ENCODE measurements at regions not wholly inside any gene's neighbourhood (a gene's known extent, or its start where the extent isn't known, plus 50 kb on each side); places are given as distances from the start of the nearest gene placed in this dataset.
A peak's percentile ranks its signal among the peaks of the same experiment; 100 is the strongest.

GRCh38 chr5:135269931-135270421, 129.1 kb downstream of the MACROH2A1 start:
- ChIA-PET POLR2A (interaction anchor here (1.0 kb wide), 1 partner anchor 29 kb away, joined by 3 read pairs; no protein-coding TSS in a partner anchor), CTCF (no interaction called here)
- no peak for TF ChIP-seq FOXA1 (IDR thresholded peaks at IDR 0.05)
- no peak for TF ChIP-seq NFRKB (IDR thresholded peaks at IDR 0.05)
- no peak for TF ChIP-seq CTBP1 (IDR thresholded peaks at IDR 0.05; ENCODE audit: borderline replicate concordance)
- TF ChIP-seq FOXM1 (IDR thresholded peaks at IDR 0.05; ENCODE audit: borderline replicate concordance): no peak
- TF ChIP-seq ZNF384 (IDR thresholded peaks at IDR 0.05): no peak
- TF ChIP-seq SUZ12 (IDR thresholded peaks at IDR 0.05): no peak
- no peak for TF ChIP-seq SP1 (IDR thresholded peaks at IDR 0.05)
- TF ChIP-seq L3MBTL2 (conservative IDR thresholded peaks at IDR 0.05): no peak
- TF ChIP-seq LEF1 (IDR thresholded peaks at IDR 0.05; ENCODE audit: borderline replicate concordance): no peak
- TF ChIP-seq HDGF (IDR thresholded peaks at IDR 0.05; ENCODE audit: borderline replicate concordance): no peak
- peak; percentile 57 for DNase-seq (ENCODE audit: extremely low spot score)

GRCh38 chr5:135269199-135269598, 129.8 kb downstream of the MACROH2A1 start:
- CTCF ChIA-PET: no interaction called here
- POLR2A ChIA-PET: no interaction called here

GRCh38 chr5:135266975-135267374, 132.1 kb downstream of the MACROH2A1 start:
- CTCF ChIA-PET: no interaction called here
- no peak for TF ChIP-seq PKNOX1 (IDR thresholded peaks at IDR 0.05)
- no peak for TF ChIP-seq SP1 (IDR thresholded peaks at IDR 0.05)
- no peak for TF ChIP-seq ZNF384 (IDR thresholded peaks at IDR 0.05)
- no peak for TF ChIP-seq ELF4 (IDR thresholded peaks at IDR 0.05)
- TF ChIP-seq TARDBP (IDR thresholded peaks at IDR 0.05): no peak
- TF ChIP-seq NFRKB (IDR thresholded peaks at IDR 0.05): no peak
- no peak for TF ChIP-seq ARNT (IDR thresholded peaks at IDR 0.05)
- TF ChIP-seq CTBP1 (IDR thresholded peaks at IDR 0.05; ENCODE audit: borderline replicate concordance): no peak
- TF ChIP-seq FOXM1 (IDR thresholded peaks at IDR 0.05; ENCODE audit: borderline replicate concordance): no peak
- TF ChIP-seq FOXA1 (IDR thresholded peaks at IDR 0.05): no peak
- TF ChIP-seq L3MBTL2 (conservative IDR thresholded peaks at IDR 0.05): no peak
- no peak for TF ChIP-seq LEF1 (IDR thresholded peaks at IDR 0.05; ENCODE audit: borderline replicate concordance)
- no peak for TF ChIP-seq SUZ12 (IDR thresholded peaks at IDR 0.05)
- no peak for TF ChIP-seq BHLHE40 (IDR thresholded peaks at IDR 0.05; ENCODE audit: borderline replicate concordance)
- TF ChIP-seq FOXK2 (IDR thresholded peaks at IDR 0.05): no peak
- TF ChIP-seq HDGF (IDR thresholded peaks at IDR 0.05; ENCODE audit: borderline replicate concordance): no peak
- DNase-seq (ENCODE audit: extremely low spot score): no peak
- POLR2A ChIA-PET: no interaction called here

More at GRCh38 chr5:135269199-135269598, 129.8 kb downstream of the MACROH2A1 start:
- TF ChIP-seq TARDBP (IDR thresholded peaks at IDR 0.05): no peak
- no peak for TF ChIP-seq SP1 (IDR thresholded peaks at IDR 0.05)
- TF ChIP-seq PKNOX1 (IDR thresholded peaks at IDR 0.05): no peak
- no peak for TF ChIP-seq NFRKB (IDR thresholded peaks at IDR 0.05)
- TF ChIP-seq ZNF384 (IDR thresholded peaks at IDR 0.05): no peak
- TF ChIP-seq FOXK2 (IDR thresholded peaks at IDR 0.05): no peak
- TF ChIP-seq LEF1 (IDR thresholded peaks at IDR 0.05; ENCODE audit: borderline replicate concordance): no peak
- TF ChIP-seq ELF4 (IDR thresholded peaks at IDR 0.05): no peak
- no peak for TF ChIP-seq FOXA1 (IDR thresholded peaks at IDR 0.05)
- no peak for TF ChIP-seq FOXM1 (IDR thresholded peaks at IDR 0.05; ENCODE audit: borderline replicate concordance)
- no peak for TF ChIP-seq ARNT (IDR thresholded peaks at IDR 0.05)
- TF ChIP-seq L3MBTL2 (conservative IDR thresholded peaks at IDR 0.05): no peak
- no peak for TF ChIP-seq BHLHE40 (IDR thresholded peaks at IDR 0.05; ENCODE audit: borderline replicate concordance)
- no peak for TF ChIP-seq CTBP1 (IDR thresholded peaks at IDR 0.05; ENCODE audit: borderline replicate concordance)
- TF ChIP-seq SUZ12 (IDR thresholded peaks at IDR 0.05): no peak
- no peak for TF ChIP-seq HDGF (IDR thresholded peaks at IDR 0.05; ENCODE audit: borderline replicate concordance)
- DNase-seq (ENCODE audit: extremely low spot score): no peak

- CTCF ChIA-PET: no interaction called here
- POLR2A ChIA-PET: no interaction called here
Observed at GRCh38 chr5:135266303-135266635, 132.8 kb downstream of the MACROH2A1 start.

GRCh38 chr5:135265497-135266302, 133.3 kb downstream of the MACROH2A1 start:
- no peak for DNase-seq (ENCODE audit: extremely low spot score)
- ChIA-PET POLR2A (interaction anchor here (1.6 kb wide), 1 partner anchor 19 kb away, joined by 8 read pairs; no protein-coding TSS in a partner anchor), CTCF (interaction anchor here (0.9 kb wide), 1 partner anchor 18 kb away, joined by 5 read pairs; no protein-coding TSS in a partner anchor)
- no peak for TF ChIP-seq TARDBP (IDR thresholded peaks at IDR 0.05)
- no peak for TF ChIP-seq LEF1 (IDR thresholded peaks at IDR 0.05; ENCODE audit: borderline replicate concordance)
- TF ChIP-seq PKNOX1 (IDR thresholded peaks at IDR 0.05): no peak
- TF ChIP-seq BHLHE40 (IDR thresholded peaks at IDR 0.05; ENCODE audit: borderline replicate concordance): no peak
- TF ChIP-seq L3MBTL2 (conservative IDR thresholded peaks at IDR 0.05): no peak
- TF ChIP-seq ARNT (IDR thresholded peaks at IDR 0.05): no peak
- TF ChIP-seq SUZ12 (IDR thresholded peaks at IDR 0.05): no peak
- no peak for TF ChIP-seq CTBP1 (IDR thresholded peaks at IDR 0.05; ENCODE audit: borderline replicate concordance)
- TF ChIP-seq FOXM1 (IDR thresholded peaks at IDR 0.05; ENCODE audit: borderline replicate concordance): no peak
- TF ChIP-seq NFRKB (IDR thresholded peaks at IDR 0.05): no peak

More at GRCh38 chr5:135266303-135266635, 132.8 kb downstream of the MACROH2A1 start:
- no peak for TF ChIP-seq LEF1 (IDR thresholded peaks at IDR 0.05; ENCODE audit: borderline replicate concordance)
- no peak for TF ChIP-seq HDGF (IDR thresholded peaks at IDR 0.05; ENCODE audit: borderline replicate concordance)
- TF ChIP-seq ARNT (IDR thresholded peaks at IDR 0.05): no peak
- no peak for TF ChIP-seq NFRKB (IDR thresholded peaks at IDR 0.05)
- TF ChIP-seq FOXK2 (IDR thresholded peaks at IDR 0.05): no peak
- DNase-seq (ENCODE audit: extremely low spot score): no peak

All from HEK293T (cell line).